ENCODE measurements at regions not wholly inside any gene's neighbourhood (a gene's known extent, or its start where the extent isn't known, plus 50 kb on each side); places are given as distances from the start of the nearest gene placed in this dataset.

DNA sequence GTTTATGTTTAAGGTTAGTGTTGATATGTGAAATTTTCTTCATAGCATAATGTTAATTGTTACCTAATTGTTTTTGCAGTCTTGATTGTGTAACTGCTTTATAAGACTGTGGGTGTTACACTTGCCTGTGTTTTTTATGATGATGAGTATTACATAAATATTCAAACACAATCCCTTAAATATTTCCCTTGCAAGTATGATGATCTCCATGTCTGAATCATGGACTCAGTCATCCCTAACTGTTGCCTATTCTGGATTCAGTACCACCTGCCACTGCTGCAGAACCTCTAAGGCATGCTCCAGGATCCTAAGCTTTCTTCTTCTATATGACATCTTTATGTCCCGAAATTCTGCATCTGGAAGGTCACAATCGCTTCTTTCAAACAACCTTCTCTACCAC, 246.3 kb upstream of the CLEC14A start (continued):
- TF ChIP-seq TOE1 (IDR thresholded peaks at IDR 0.05; ENCODE audit: borderline replicate concordance): no peak
- TF ChIP-seq TOE1 (CRISPR knock-in tag; IDR thresholded peaks at IDR 0.05; ENCODE audit: borderline replicate concordance, low read depth): no peak
- no peak for TF ChIP-seq MYBL2 (IDR thresholded peaks at IDR 0.05; ENCODE audit: low read depth)
- no peak for TF ChIP-seq MYBL2 (CRISPR knock-in tag; IDR thresholded peaks at IDR 0.05; ENCODE audit: borderline replicate concordance)
- no peak for TF ChIP-seq ZNF347 (CRISPR knock-in tag; IDR thresholded peaks at IDR 0.05; ENCODE audit: low read depth)
- TF ChIP-seq ZSCAN29 (IDR thresholded peaks at IDR 0.05): no peak
- no peak for TF ChIP-seq TEAD1 (CRISPR knock-in tag; IDR thresholded peaks at IDR 0.05)

DNA sequence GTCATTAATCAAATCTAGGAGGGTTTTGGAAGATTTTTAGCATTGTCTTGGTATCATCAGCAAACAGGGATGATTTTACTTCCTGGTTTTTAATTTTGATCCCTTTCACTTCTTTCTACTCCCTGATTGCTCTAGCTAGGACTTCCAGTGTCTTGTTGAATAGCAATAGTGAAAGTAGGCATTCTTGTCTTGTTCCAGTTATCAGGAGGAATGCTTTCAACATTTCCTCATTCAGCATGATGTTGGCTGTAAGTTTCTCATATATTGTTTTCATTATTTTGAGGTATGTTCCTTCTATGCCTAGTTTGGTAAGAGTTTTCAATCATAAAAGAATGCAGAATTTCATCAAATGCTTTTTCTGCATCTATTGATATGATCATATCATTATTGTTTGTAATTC, 244.2 kb upstream of the CLEC14A start:
- Histone ChIP-seq H4K20me1 (replicated peaks; ENCODE audit: control insufficient read depth, insufficient read depth, low read length) (no peaks in the 10 kb centered on the region), H2AFZ (ENCODE audit: low read depth, low read length) (no peak overlapping the region), H3K27ac (ENCODE audit: extremely low read depth, low read depth, low read length) (no peak overlapping the region), H3K79me2 (ENCODE audit: control insufficient read depth, insufficient read depth, low read length) (no peaks in the 10 kb centered on the region), H3K9me3 (replicated peaks; ENCODE audit: control insufficient read depth, insufficient read depth, low read depth, low read length) (no peaks in the 10 kb centered on the region), H3K4me1 (replicated peaks in 1 of 2; ENCODE audit: control insufficient read depth in 2 of 2, insufficient read depth in 2 of 2, low read length in 2 of 2) (no peaks in the 10 kb centered on the region), H3K9me1 (ENCODE audit: control insufficient read depth, insufficient read depth, low read length) (no peaks in the 10 kb centered on the region), H3K36me3 (ENCODE audit: control insufficient read depth, insufficient read depth, low read length) (no peaks in the 10 kb centered on the region), H3K27me3 (ENCODE audit: control insufficient read depth in 2 of 2, insufficient read depth in 2 of 2, low read length in 2 of 2) (no peaks in the 10 kb centered on the region), H3K4me2 (ENCODE audit: insufficient read depth, low read length) (no peak overlapping the region), H3K4me3 (no peak overlapping the region), H3K9ac (ENCODE audit: insufficient read depth in 1 of 2, low read depth in 2 of 2, low read length in 2 of 2) (no peak overlapping the region)
- ChIA-PET CTCF (ENCODE audit: low intra/inter-chr PET ratio) (no interaction called here), POLR2A (no interaction called here)
- no peak for FAIRE-seq
- no peak for ATAC-seq
- no TSS peak for BruUV-seq (replicated peaks)
- intact Hi-C loops (cut with micrococcal nuclease) (no loop called here), in situ Hi-C loops (cut with MboI) (no loop called here)
- DNase-seq (ENCODE audit: extremely low read depth in 1 of 4, low spot score in 3 of 4): no peak
- no peak for TF ChIP-seq SRSF3 (IDR thresholded peaks at IDR 0.05; ENCODE audit: insufficient read depth, low read length)
- no peak for TF ChIP-seq CBFA2T3 (IDR thresholded peaks at IDR 0.05)
- no peak for TF ChIP-seq ZNF830 (CRISPR knock-in tag; IDR thresholded peaks at IDR 0.05)
- TF ChIP-seq, protein P1, sequence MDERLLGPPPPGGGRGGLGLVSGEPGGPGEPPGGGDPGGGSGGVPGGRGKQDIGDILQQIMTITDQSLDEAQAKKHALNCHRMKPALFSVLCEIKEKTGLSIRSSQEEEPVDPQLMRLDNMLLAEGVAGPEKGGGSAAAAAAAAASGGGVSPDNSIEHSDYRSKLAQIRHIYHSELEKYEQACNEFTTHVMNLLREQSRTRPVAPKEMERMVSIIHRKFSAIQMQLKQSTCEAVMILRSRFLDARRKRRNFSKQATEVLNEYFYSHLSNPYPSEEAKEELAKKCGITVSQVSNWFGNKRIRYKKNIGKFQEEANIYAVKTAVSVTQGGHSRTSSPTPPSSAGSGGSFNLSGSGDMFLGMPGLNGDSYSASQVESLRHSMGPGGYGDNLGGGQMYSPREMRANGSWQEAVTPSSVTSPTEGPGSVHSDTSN (CRISPR knock-in tag; IDR thresholded peaks at IDR 0.05; ENCODE audit: low read depth): no peak
- TF ChIP-seq, protein P1 (tag; conservative IDR thresholded peaks at IDR 0.05; ENCODE audit: low read depth): no peak
- no peak for TF ChIP-seq ZC3H4 (CRISPR knock-in tag; IDR thresholded peaks at IDR 0.05; ENCODE audit: borderline replicate concordance)
- TF ChIP-seq ZNF146 (CRISPR knock-in tag; IDR thresholded peaks at IDR 0.05; ENCODE audit: unreplicated experiment): no peak
- no peak for TF ChIP-seq BRCA1 (IDR thresholded peaks at IDR 0.05)
- TF ChIP-seq BRCA1 (CRISPR knock-in tag; IDR thresholded peaks at IDR 0.05): no peak
- no peak for TF ChIP-seq ILF3 (IDR thresholded peaks at IDR 0.05; ENCODE audit: borderline replicate concordance)
- no peak for TF ChIP-seq RBM17 (IDR thresholded peaks at IDR 0.05; ENCODE audit: borderline replicate concordance, low read depth, low read length)
- no peak for TF ChIP-seq HIVEP1 (CRISPR knock-in tag; IDR thresholded peaks at IDR 0.05)
- no peak for TF ChIP-seq CSDE1 (IDR thresholded peaks at IDR 0.05)
- TF ChIP-seq POLR2H (tag; IDR thresholded peaks at IDR 0.05; ENCODE audit: low read depth): no peak
- TF ChIP-seq BCL6 (CRISPR knock-in tag; IDR thresholded peaks at IDR 0.05): no peak
- TF ChIP-seq ZNF408 (CRISPR knock-in tag; IDR thresholded peaks at IDR 0.05; ENCODE audit: low read depth): no peak
